HL-60/S4 treated with retinoic acid at 250 ng/mL for 4 days and 3 days (cell line): ENCODE measurements at regions not wholly inside any gene's neighbourhood (a gene's known extent, or its start where the extent isn't known, plus 50 kb on each side); places are given as distances from the start of the nearest gene placed in this dataset.

ENCODE experiments used
- in situ Hi-C: fragments of 300-500 bp; cut with MboI; formaldehyde crosslinking; loops from 2 replicates; pipeline ENCODE4 v1.7.0; 2022; ENCODE audit warnings: low sequenced_read_pairs

GRCh38 chr13:107023335-107023734, 455.4 kb upstream of the ARGLU1 start:
- in situ Hi-C loops: no loop called here

GRCh38 chr13:107020393-107020792, 452.5 kb upstream of the ARGLU1 start:
- in situ Hi-C loops: no loop called here

GRCh38 chr13:107018285-107018684, 450.3 kb upstream of the ARGLU1 start:
- in situ Hi-C loops: no loop called here

GRCh38 chr13:107006661-107007060, 438.7 kb upstream of the ARGLU1 start:
- in situ Hi-C loops: no loop called here

GRCh38 chr13:107005577-107005976, 437.6 kb upstream of the ARGLU1 start:
- in situ Hi-C loops: no loop called here

GRCh38 chr13:107003911-107004310, 436.0 kb upstream of the ARGLU1 start:
- in situ Hi-C loops: no loop called here

GRCh38 chr13:106998664-106999063, 430.7 kb upstream of the ARGLU1 start:
- in situ Hi-C loops: loop anchor here (25.0 kb wide), 1 partner anchor 89 kb away; no protein-coding TSS in a partner anchor

- in situ Hi-C loops: loop anchor here (25.0 kb wide), 1 partner anchor 90 kb away; no protein-coding TSS in a partner anchor
Observed at GRCh38 chr13:106997696-106998095, 429.8 kb upstream of the ARGLU1 start.

- in situ Hi-C loops: loop anchor here (25.0 kb wide), 1 partner anchor 90 kb away; no protein-coding TSS in a partner anchor
Observed at GRCh38 chr13:106996867-106997618, 429.1 kb upstream of the ARGLU1 start.

- in situ Hi-C loops: loop anchor here (25.0 kb wide), 1 partner anchor 97 kb away; no protein-coding TSS in a partner anchor
Observed at GRCh38 chr13:106990594-106990993, 422.7 kb upstream of the ARGLU1 start.

- in situ Hi-C loops: loop anchor here (25.0 kb wide), 1 partner anchor 97 kb away; no protein-coding TSS in a partner anchor
Observed at GRCh38 chr13:106989876-106990275, 421.9 kb upstream of the ARGLU1 start.

- in situ Hi-C loops: loop anchor here (25.0 kb wide), 1 partner anchor 100 kb away; no protein-coding TSS in a partner anchor
Observed at GRCh38 chr13:106987427-106987785, 419.5 kb upstream of the ARGLU1 start.

- in situ Hi-C loops: loop anchor here (25.0 kb wide), 1 partner anchor 100 kb away; no protein-coding TSS in a partner anchor
Observed at GRCh38 chr13:106986687-106987426, 418.9 kb upstream of the ARGLU1 start.

- in situ Hi-C loops: loop anchor here (25.0 kb wide), 1 partner anchor 101 kb away; no protein-coding TSS in a partner anchor
Observed at GRCh38 chr13:106986033-106986484, 418.1 kb upstream of the ARGLU1 start.

- in situ Hi-C loops: loop anchor here (25.0 kb wide), 1 partner anchor 102 kb away; no protein-coding TSS in a partner anchor
Observed at GRCh38 chr13:106985481-106985880, 417.5 kb upstream of the ARGLU1 start.

- in situ Hi-C loops: loop anchor here (25.0 kb wide), 1 partner anchor 106 kb away; no protein-coding TSS in a partner anchor
Observed at GRCh38 chr13:106981051-106981450, 413.1 kb upstream of the ARGLU1 start.

GRCh38 chr13:106967391-106967790, 399.5 kb upstream of the ARGLU1 start:
- in situ Hi-C loops: no loop called here

GRCh38 chr13:106963151-106963550, 395.2 kb upstream of the ARGLU1 start:
- in situ Hi-C loops: no loop called here

GRCh38 chr13:106961651-106962050, 393.7 kb upstream of the ARGLU1 start:
- in situ Hi-C loops: no loop called here

GRCh38 chr13:106961216-106961615, 393.3 kb upstream of the ARGLU1 start:
- in situ Hi-C loops: no loop called here

GRCh38 chr13:106958621-106959048, 390.7 kb upstream of the ARGLU1 start:
- in situ Hi-C loops: no loop called here
